ENCODE measurements at regions not wholly inside any gene's neighbourhood (a gene's known extent, or its start where the extent isn't known, plus 50 kb on each side); places are given as distances from the start of the nearest gene placed in this dataset.

DNA sequence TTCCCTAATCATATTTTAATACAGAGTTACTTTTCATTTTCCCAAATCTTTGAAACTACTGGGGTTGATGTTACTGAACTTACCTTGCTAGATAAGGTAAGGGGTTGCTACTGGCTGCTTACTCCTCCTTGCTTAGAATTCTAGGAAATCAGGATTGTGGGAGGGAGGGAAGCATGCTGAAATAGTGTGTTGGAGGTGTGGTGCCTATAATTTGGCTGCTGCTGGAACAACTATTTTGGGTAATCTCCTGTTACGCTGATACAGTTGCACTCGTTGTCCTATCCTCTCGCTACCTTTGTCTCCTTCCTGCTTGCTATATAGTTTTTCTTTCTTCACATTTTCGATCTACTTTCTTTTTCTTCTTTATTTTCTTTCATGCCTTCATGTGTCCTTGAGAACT, 83.7 kb downstream of the BMP2 start:
- TF ChIP-seq POLR2AphosphoS5 (IDR thresholded peaks at IDR 0.05) (no peak), POLR2A (IDR thresholded peaks at IDR 0.05) (no peak), EP300 (IDR thresholded peaks at IDR 0.05) (no peak)
- TF ChIP-seq, protein P1, sequence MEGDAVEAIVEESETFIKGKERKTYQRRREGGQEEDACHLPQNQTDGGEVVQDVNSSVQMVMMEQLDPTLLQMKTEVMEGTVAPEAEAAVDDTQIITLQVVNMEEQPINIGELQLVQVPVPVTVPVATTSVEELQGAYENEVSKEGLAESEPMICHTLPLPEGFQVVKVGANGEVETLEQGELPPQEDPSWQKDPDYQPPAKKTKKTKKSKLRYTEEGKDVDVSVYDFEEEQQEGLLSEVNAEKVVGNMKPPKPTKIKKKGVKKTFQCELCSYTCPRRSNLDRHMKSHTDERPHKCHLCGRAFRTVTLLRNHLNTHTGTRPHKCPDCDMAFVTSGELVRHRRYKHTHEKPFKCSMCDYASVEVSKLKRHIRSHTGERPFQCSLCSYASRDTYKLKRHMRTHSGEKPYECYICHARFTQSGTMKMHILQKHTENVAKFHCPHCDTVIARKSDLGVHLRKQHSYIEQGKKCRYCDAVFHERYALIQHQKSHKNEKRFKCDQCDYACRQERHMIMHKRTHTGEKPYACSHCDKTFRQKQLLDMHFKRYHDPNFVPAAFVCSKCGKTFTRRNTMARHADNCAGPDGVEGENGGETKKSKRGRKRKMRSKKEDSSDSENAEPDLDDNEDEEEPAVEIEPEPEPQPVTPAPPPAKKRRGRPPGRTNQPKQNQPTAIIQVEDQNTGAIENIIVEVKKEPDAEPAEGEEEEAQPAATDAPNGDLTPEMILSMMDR (IDR thresholded peaks at IDR 0.05) = no peak
- no peaks in the 10 kb centered on the region for H3K4me1 ChIP-seq
- 89 to 93% methylated on average over 4 of the region's 4 CpGs for WGBS, 2 donors
- H3K27me3 ChIP-seq = no peaks in the 10 kb centered on the region
- DNase-seq = no peak
- no peak overlapping the region for H3K4me3 ChIP-seq
- no peak overlapping the region for H3K27ac ChIP-seq
- intact Hi-C loops (cut with DNase I) = no loop called here
- no peaks in the 10 kb centered on the region for H3K36me3 ChIP-seq
- H3K9me3 ChIP-seq = no peaks in the 10 kb centered on the region

DNA sequence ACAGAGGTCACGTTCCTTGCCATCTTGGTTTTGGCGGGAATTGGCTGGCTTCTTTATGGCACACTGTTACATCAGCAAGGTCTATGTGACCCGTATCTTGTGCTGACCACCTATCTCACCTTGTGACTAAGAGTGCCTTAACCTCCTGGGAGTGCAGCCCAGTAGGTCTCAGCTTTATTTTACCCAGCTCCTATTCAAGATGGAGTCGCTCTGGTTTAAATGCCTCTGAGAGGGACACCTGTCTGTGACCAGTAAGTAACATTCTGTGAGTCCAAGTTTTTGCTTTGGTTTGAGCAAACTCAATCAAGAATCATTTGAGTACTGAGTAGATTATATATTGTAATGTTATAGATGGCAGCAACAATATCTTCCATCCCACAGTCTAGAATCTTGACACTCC, 85.0 kb downstream of the BMP2 start:
- TF ChIP-seq, protein P1 (IDR thresholded peaks at IDR 0.05) = no peak
- no peak for TF ChIP-seq POLR2AphosphoS5 (IDR thresholded peaks at IDR 0.05)
- TF ChIP-seq EP300 (IDR thresholded peaks at IDR 0.05) = no peak
- no peak for TF ChIP-seq POLR2A (IDR thresholded peaks at IDR 0.05)
- Histone ChIP-seq H3K4me1 (no peaks in the 10 kb centered on the region), H3K27me3 (no peaks in the 10 kb centered on the region), H3K27ac (no peak overlapping the region), H3K36me3 (no peaks in the 10 kb centered on the region), H3K4me3 (no peak overlapping the region), H3K9me3 (no peaks in the 10 kb centered on the region)
- WGBS, 2 donors = 93 to 94% methylated on average over 4 of the region's 4 CpGs
- intact Hi-C loops (cut with DNase I) = no loop called here
- no peak for DNase-seq

DNA sequence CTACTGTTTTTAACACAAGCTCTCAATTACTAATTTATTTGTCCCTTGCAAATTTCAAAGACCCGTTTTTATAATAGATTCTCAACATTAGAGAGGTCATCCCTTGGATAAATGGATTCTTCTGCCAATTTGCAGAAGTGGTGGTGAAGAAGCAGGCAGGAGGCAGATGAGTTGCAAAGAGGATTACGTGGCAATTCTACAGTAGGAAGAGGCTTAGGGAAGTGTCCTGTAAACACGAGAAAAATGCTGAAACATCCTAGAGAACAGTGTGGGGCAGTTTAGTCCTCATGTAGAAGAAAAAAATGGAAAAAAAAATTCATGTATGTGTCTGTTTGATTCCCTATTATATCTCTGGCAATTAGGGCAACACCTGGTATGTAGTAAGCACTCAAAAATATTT, 87.6 kb downstream of the BMP2 start:
- H3K27ac ChIP-seq = no peak overlapping the region
- intact Hi-C loops (cut with DNase I) = no loop called here
- no peaks in the 10 kb centered on the region for H3K36me3 ChIP-seq
- H3K4me3 ChIP-seq = no peak overlapping the region
- H3K4me1 ChIP-seq = no peaks in the 10 kb centered on the region
- no peaks in the 10 kb centered on the region for H3K9me3 ChIP-seq
- WGBS, 2 donors = 56 to 62% methylated on average over 3 of the region's 3 CpGs
- H3K27me3 ChIP-seq = no peaks in the 10 kb centered on the region
- DNase-seq = no peak
- TF ChIP-seq POLR2A (IDR thresholded peaks at IDR 0.05) (no peak), EP300 (IDR thresholded peaks at IDR 0.05) (no peak), POLR2AphosphoS5 (IDR thresholded peaks at IDR 0.05) (no peak)
- TF ChIP-seq, protein P1 (IDR thresholded peaks at IDR 0.05) = no peak

DNA sequence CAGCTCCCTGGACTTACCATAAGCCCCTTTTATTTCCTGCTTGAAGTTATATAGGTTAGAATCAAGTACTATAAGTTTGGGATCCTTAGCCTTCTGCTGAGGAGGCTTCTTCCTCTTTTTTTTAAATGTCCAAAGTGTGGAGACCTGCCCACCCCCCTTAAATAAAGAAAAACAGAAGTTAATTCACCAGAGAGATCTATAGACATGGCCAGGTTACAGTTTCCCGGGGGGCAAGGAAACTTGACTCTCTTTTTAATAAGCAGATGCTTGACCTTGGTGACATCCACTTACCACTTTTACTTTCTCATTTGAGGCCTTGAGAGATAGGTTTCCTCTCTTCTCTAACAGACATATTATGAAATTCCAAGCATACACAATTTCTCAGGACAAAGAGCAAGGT, 88.3 kb downstream of the BMP2 start:
- WGBS, 2 donors = 21 to 38% methylated on average over 1 of the region's 1 CpG
- H3K4me1 ChIP-seq = no peaks in the 10 kb centered on the region
- H3K4me3 ChIP-seq = no peak overlapping the region
- no peak overlapping the region for H3K27ac ChIP-seq
- intact Hi-C loops (cut with DNase I) = no loop called here
- no peaks in the 10 kb centered on the region for H3K36me3 ChIP-seq
- H3K27me3 ChIP-seq = no peaks in the 10 kb centered on the region
- H3K9me3 ChIP-seq = no peaks in the 10 kb centered on the region
- TF ChIP-seq POLR2AphosphoS5 (IDR thresholded peaks at IDR 0.05) (no peak), EP300 (IDR thresholded peaks at IDR 0.05) (no peak), POLR2A (IDR thresholded peaks at IDR 0.05) (no peak)
- TF ChIP-seq, protein P1 (IDR thresholded peaks at IDR 0.05) = no peak
- no peak for DNase-seq

DNA sequence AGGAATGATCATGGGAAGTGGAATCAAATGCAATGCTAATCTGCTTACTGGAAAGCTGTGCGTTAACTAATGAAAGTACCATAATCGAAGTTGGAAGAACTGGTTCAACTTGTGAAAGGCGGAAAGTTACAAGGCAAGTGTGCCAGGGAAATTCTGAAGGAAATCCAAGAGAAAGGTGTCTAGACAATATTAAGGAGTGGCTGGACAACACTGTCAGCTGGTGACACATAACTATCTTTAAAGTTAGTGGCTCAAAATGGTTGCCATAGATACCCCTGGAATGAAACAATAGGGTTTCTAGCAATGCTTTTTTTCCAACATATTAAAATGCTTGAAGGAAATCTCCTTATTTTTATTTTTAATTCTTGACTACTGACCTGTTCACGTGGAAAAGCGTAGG, 90.4 kb downstream of the BMP2 start:
- 82 to 89% methylated on average over 5 of the region's 5 CpGs for WGBS, 2 donors
- Histone ChIP-seq H3K4me1 (no peaks in the 10 kb centered on the region), H3K27ac (no peak overlapping the region), H3K27me3 (no peaks in the 10 kb centered on the region), H3K4me3 (no peak overlapping the region), H3K9me3 (no peaks in the 10 kb centered on the region), H3K36me3 (no peaks in the 10 kb centered on the region)
- intact Hi-C loops (cut with DNase I) = no loop called here
- no peak for TF ChIP-seq POLR2A (IDR thresholded peaks at IDR 0.05)
- TF ChIP-seq EP300 (IDR thresholded peaks at IDR 0.05) = no peak
- TF ChIP-seq, protein P1 (IDR thresholded peaks at IDR 0.05) = no peak
- no peak for TF ChIP-seq POLR2AphosphoS5 (IDR thresholded peaks at IDR 0.05)
- DNase-seq = no peak

Measured in sigmoid colon (tissue), 6 donors.